Astrocyte (in vitro differentiated cells and primary cell): ENCODE measurements at regions not wholly inside any gene's neighbourhood (a gene's known extent, or its start where the extent isn't known, plus 50 kb on each side); places are given as distances from the start of the nearest gene placed in this dataset.
"Not testable (repeated sequence)": the region's sequence is repeated elsewhere in the genome, so short reads cannot be mapped to it uniquely, and the experiment has no call there.

Source experiments
- CTCF ChIP-seq: IDR thresholded peaks from 2 replicates; pipeline ENCODE4 v1.5.1; 2011; ENCODE audit warnings: low read depth, mild to moderate bottlenecking, inconsistent platforms, low read length, moderate library complexity; ENCODE audit not compliant: insufficient read depth
- EZH2 ChIP-seq: IDR thresholded peaks from 2 replicates; pipeline ENCODE4 v1.6.1; 2012; ENCODE audit warnings: mild to moderate bottlenecking, low read length, inconsistent platforms; ENCODE audit not compliant: insufficient read depth

GRCh38 chr3:195653641-195654040 lies 67.1 kb upstream of the MUC20 start:
- TF ChIP-seq CTCF, EZH2: not testable (repeated sequence)
